ENCODE measurements at regions not wholly inside any gene's neighbourhood (a gene's known extent, or its start where the extent isn't known, plus 50 kb on each side); places are given as distances from the start of the nearest gene placed in this dataset.
A peak's percentile ranks its signal among the peaks of the same experiment; 100 is the strongest.

GRCh38 chr5:152337484-152337883, 67.6 kb downstream of the NMUR2 start:
- DNase-seq = no peak

GRCh38 chr5:152335461-152335860, 69.6 kb downstream of the NMUR2 start:
- DNase-seq = no peak

DNA sequence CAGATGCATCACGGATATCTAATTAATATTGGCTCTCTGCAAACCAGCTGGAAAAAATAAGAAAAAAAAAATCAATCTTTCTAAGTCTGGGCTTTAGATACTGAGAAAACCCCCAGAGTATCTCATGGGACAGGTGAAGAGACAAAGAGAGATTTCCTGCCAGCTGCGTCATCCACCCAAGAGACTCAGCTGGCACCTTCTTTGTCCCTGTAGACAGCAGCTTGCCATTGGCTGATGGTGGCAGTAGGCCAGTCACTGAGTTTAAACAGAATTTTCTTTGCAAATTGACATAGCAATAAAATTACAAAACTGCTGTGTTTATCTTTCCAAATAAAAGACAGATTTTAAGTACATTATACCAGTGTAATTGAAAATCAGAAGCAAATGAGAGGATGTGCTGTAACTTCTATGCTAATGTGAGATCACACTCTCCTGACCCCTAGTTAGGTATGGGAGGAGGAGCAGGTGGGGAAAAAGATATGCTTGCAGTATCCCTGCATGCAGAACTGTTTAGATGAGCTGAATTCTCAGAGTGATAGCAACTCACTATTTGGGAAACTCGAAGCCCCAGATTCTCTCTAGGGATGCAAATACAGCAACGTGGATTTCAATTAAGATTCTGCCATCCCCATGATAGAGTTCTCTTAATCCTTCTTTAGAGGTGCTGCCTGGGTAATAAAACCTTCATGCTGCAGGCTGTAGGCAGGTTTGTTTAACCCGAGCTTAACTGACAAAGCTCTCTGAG, 72.2 kb downstream of the NMUR2 start:
- peak; percentile 59 for DNase-seq

GRCh38 chr5:152331718-152332117, 73.4 kb downstream of the NMUR2 start:
- no peak for DNase-seq

GRCh38 chr5:152331006-152331405, 74.1 kb downstream of the NMUR2 start:
- no peak for DNase-seq

DNA sequence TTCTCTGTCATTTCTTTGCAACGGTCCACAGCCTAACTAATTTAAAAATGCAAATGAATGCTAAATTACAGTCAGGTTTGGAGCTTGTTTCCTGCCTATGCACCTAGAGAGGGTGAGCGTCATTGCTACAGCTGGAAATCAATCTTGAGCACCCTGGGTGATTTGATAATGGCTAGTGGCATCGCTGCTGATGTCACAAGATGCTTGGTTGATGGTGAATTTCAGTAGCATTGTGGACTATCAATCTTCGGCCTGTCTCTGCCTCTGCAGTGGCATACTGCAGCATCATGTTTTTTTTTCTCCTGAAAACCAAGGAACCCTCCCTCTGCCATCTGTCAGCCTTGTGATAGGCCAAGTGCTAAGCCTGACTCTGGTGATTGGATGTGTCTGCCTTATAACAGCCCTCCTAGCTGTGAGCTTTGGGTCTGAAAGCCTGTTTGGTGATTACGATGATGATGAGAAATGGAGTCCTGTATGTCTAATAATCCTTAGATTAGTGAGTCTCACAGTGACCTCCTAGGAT, 75.3 kb downstream of the NMUR2 start:
- DNase-seq = peak; percentile 38

DNA sequence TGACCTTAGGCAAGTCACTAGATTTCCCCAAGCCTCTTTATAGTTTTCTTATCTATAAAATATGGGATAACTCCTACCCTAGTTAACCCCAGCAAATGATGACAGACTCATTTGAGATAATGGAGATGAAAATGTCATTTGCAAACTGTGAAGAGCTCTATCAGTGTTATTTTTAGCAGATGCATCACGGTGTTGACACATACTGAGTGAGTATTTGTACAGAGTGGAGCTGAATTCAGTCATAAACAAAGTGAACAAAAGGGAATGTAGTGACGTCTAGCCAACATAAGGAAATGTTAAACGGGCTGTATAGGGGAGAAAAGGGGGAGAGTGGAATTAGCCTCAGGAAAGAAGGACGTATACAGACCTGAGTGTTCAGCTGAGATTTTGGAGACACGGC, 75.9 kb downstream of the NMUR2 start:
- peak; percentile 92 for DNase-seq

GRCh38 chr5:152315942-152316341, 89.1 kb downstream of the NMUR2 start:
- DNase-seq = no peak

DNA sequence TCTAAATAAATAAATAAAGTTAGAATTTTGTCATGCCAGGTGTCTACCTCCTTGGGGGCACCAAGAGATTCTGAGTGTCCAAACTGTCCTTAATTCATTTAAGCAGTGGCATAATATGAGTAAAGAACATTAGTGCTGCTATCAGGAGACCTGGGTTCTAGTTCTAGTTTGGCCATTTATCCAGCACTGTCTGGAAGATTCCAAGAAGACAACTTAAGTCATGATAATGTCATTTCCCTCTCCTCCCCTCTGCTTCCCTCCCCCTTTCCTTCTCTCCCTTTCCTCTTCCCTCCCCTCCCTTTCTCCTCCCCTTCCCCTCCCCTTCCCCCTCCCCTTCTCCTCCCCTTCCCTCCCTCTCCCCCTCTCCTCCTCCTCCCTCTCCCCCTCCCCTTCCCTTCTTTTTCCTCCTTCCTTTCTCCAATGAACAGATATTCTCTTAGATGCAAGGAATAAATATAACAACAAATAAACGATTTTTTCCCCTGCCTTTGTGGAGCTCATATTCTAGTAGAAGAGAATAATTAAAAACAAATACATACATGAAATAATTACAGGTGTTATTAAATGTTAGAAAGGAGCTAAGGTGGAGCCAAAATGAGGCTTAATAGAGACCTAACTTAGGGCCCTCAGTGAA, 90.8 kb downstream of the NMUR2 start:
- no peak for DNase-seq

DNA sequence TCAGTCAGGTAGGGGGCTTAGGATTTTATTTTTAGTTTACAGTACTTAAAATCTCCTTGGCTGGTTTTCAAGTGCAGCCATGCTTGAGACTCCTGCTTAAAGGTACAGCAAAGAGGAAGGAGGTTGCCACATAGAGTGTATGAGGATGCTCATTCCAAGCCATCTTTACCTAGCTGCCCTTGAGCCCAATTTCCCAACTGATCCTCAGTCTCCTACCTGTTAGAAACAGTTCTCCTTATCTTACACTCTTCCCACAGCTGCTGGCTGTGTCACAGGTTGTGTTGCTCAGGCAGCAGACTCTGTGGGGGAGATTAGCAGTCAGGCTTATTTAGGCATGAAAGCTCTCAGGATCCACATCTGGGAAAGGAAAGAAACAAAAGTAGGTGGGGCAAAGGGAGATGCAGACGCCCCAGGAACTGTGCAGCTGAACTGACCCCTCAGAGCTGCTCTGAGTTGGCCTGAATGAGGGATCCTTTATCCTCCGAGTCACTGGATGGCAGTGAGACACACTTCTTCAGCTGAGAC, 95.1 kb downstream of the NMUR2 start:
- DNase-seq = no peak

DNA sequence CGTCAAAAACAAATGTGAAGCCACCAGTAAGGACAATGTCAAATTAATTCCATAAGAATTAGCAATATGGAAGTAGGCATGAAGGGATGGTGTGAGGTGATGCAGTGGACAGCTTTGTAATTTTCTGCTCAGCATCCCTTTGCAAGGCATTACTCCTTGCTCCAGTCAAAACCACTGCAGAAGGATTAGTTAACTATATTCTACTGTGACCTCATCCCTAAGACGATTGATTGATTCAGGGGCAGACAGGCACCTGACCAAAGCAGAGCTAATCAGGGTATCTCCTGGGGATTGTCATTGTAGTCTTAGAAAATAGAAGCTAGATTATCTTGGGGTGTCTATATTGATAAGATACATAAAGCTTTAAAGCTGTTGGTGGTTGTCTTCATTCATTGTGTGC, 98.7 kb downstream of the NMUR2 start:
- no peak for DNase-seq

- no peak for DNase-seq
These were observed 99.6 kb downstream of the NMUR2 start for GRCh38 chr5:152305525-152305924.

DNA sequence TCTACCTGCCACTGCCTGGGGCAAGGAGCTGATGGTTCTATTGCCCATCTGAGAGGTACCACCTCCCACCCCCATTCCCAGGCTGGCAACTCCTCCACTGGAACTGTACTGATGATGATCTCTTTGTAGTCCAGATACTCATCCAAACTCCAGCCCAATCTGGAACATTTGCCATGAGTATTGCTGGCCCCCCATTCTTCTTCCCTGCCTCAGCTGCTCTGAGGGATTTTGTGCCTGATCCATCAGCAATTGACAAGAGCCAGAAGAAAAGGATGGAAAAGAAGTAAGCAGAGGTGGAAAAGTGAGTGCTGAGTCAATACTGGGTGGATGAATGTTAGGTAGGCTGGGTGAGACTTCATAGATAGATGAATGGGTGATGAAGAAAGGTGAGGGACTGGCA, 101.2 kb downstream of the NMUR2 start:
- no peak for DNase-seq

DNA sequence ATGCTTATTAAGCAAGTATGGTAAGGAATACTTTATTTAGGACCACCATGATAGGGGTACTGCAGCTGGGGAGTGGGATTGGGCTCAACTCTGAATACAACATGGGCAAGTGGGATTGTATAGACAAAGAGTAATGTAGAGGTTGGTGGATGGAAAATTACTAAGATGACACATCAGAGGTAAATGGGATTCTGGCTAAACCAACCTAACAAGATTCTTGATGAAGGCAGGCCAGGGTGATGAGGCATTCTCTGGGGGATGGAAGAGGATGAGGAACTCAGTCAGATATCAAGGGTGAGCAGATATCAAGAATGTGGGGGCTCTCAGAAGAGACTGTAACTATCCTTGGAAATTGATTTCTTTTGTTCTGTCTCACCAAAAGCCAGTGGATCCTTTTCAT, 107.2 kb downstream of the NMUR2 start:
- no peak for DNase-seq

DNA sequence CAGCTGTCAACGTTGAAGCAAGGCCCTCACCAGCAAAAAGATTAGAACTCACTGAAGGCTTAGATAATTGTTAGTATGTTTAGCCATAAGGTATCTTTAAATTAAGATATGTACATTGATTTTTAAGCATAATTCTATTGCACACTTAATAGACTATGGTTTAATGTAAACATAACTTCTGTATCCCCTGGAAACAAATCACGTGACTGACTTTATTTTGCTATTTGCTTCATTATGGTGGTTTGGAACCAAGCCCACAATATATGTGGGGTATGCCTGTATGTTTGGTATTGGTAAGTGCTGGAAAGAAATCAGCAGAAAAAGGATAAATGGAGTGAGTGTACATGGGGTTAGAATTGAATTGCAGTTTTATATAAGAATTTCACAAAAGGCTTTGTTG, 111.9 kb downstream of the NMUR2 start:
- DNase-seq = no peak

DNA sequence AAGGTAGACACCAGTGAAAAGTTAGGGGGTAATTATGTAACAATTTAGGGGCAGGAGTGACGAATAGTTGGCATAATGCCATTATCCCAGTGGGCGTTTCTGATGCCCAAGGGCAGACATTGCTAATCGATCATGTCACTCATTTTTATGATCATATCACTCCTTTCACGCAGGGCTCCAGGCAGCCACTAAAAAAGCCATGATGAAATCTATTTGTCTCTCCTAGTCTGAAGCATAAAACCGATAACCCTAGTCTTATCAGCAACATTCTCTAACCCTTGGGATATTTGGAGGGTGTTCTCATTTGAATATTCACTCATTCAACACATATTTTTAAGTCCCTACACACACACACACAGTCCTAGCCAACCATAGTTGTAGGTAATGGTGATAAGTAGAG, 114.9 kb downstream of the NMUR2 start:
- DNase-seq = no peak

DNA sequence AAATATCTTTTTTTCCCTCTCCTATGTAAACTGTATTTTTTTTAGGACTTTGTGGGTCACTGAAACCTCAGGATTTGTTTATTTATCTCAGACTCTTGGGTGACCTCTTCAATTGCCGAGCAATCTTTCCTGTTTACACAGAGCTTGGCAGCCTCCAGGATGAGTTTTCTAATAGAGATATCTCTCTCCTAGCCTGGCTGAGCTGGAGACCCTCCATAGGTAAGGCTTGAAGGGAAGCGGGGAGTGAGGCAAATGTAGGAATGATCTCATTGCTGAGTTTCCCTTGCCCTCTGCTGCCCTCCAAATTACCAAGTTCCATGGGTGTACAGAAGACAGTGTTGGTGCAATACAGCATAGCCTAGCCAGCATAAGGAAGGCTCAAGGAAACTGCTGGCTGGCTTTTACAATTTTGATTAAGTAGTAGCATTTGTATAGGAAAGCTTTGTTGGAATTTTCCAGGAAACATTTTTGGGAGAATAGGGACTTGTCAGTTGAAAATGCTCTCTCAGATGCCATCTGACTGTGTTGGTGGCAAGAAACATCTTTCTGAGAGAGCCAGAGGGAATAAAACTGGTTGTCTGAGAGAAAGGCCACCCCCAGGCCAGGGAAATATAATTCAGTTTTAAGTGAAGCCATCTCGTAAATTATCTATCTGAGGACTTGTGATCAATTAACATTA, 116.0 kb downstream of the NMUR2 start:
- peak; percentile 66 for DNase-seq

GRCh38 chr5:152288499-152288898, 116.6 kb downstream of the NMUR2 start:
- DNase-seq = peak; percentile 61

DNA sequence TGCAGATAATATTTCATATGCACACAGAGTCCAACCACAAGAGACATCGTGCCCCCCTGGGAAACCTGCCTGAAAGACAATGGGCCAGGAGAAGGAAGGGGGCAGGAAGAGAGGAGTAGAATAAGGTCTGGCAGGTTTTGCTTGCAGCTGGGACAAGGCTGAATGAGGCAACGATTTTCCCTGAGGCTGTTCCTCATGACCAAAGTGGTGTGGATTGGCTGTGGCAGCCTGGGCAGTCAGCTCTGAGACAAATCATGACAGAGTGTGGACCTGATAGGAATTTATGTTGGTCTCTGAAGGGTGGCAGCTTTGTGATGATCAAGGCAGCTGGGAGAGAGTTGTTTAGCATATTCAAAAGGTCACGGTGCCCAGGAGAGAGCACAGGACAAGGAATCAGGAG, 119.3 kb downstream of the NMUR2 start:
- DNase-seq = no peak

DNA sequence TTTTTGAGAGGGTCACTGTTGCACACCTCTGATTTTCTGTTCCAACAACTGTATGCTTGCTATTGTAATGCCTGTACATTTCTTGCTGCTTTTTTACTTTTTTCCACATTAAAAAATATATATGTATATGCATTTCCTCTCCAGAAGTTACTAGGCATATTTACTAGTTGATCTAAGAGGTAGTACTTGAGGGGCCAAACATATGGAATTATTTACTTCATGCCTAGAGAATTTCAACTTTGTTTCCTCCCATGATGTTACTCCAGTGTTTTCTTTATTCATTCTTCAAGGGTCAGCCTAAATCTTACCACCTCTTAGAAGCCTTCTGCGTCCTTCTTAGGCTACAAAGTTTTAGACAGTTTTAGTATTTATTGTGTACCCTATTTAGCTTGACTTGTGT, 122.7 kb downstream of the NMUR2 start:
- DNase-seq = no peak

- DNase-seq = no peak
These were observed 127.1 kb downstream of the NMUR2 start for GRCh38 chr5:152277936-152278335.

DNA sequence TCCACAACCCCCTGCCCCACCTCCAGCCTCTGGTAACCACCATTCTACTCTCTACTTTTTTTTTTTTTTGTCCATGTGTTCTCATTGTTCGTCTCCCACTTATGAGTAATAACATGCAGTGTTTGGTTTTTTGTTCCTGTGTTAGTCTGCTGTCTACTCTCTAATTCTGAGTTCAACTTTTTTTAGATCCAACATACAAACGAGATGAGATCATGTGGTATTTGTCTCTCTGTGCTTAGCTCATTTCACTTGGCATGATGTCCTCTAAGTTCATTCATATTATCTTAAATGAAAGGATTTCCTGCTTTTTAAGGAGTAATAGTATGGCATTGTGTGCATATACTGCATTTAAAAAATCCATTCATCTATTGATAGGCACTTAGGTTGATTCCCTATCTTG, 130.9 kb downstream of the NMUR2 start:
- DNase-seq = no peak

GRCh38 chr5:152271420-152271819, 133.7 kb downstream of the NMUR2 start:
- DNase-seq = peak; percentile 77

DNA sequence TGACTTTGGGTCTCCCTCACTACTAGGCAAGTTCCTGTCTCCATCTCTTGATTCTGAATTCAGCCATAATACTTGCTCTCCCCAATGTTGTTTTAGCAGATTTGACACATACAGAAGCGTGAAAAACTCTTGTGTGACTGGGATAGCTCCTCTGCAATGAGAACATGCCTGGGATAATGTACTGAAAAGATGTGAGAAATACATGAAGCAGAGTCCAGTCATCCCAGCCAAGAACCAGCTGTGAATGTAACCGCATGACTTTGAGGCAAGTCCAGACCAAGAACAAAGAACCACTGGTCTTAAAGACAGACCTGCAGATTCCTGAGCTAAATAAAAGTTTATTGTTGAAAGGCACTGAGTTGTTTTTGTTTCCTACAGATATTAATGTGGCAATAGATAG, 135.0 kb downstream of the NMUR2 start:
- DNase-seq = no peak
